HPDE6-E6E7 (cell line): ENCODE measurements at regions not wholly inside any gene's neighbourhood (a gene's known extent, or its start where the extent isn't known, plus 50 kb on each side); places are given as distances from the start of the nearest gene placed in this dataset.
"Not testable (repeated sequence)": the region's sequence is repeated elsewhere in the genome, so short reads cannot be mapped to it uniquely, and the experiment has no call there.

Source experiments
- DNase-seq: peaks from one replicate; pipeline ENCODE4 v3.0.0; 2011; ENCODE audit warnings: missing footprints; ENCODE audit errors: extremely low spot score

DNA sequence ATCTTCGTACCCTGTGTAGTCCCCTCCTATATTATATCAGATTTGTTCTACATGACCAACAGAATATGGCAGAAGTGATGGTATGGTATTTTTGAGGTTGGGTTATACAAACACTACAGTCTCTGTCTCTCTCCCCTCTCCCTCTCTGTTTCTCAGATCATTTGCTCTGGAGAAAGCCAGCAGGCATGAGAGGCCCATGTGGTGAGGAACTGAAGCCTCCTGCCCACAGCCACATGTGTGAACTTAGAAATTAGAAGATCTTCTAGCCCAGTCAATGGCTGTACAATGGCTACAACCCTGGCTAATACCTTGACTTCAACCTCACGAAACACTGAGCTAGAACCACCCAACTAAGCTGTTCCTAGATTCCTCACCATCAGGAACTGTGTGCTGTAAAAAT lies 250.6 kb downstream of the SMAD2 start:
- DNase-seq = no peak

DNA sequence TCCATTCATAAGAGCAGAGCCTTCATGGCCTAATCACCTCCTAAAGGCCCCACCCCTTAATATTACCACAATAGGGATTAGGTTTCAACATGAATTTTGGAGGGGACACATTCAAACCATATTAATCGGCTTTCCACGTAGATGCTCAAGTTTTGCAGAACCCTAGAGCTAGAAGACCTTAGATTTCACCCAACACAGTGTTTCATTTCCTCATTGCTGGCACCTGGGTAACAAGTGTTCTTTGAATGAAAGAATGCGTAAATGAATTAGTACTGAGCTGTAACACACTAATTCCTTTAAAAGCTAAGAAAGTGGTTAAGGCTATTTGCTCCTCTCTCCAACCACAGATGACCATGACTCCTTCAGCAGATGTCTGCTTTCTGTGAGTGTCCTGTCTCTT lies 252.5 kb downstream of the SMAD2 start:
- no peak for DNase-seq

DNA sequence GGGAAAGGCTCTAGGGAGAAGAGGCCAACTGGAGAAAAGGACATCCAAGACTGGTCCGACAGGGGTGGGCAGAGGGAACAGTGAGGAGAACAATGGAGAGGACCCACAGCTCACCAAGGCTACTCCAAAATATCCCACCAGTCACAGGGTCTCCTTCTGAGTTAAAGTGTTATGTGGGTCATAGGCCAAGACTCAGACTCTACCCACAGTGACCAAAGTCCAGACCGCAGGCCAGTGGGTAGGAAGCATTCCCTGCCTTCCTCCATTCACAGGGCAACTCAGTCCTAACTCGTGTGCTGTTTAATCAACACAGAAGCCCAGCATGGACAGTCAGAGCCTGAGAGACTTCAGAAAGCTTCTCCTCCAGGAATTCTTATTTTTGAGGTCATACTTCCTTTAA lies 260.6 kb downstream of the SMAD2 start:
- no peak for DNase-seq

DNA sequence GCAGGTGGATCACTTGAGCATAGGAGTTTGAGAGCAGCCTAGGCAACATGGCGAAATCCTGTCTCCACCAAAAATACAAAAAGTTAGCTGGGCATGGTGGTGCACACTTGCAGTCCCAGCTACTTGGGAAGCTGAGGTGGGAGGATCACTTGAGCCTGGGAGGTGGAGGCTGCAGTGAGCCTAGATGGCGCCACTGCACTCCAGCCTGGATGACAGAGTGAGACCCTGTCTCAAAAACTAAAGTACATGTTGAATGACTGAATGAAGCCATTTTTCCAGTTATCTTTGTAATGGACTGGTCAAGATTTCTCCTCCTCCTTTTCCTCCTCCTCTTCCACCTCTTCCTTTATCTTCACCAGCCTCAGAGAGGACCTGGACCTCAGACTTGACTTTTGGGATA lies 272.0 kb downstream of the SMAD2 start:
- no peak for DNase-seq

DNA sequence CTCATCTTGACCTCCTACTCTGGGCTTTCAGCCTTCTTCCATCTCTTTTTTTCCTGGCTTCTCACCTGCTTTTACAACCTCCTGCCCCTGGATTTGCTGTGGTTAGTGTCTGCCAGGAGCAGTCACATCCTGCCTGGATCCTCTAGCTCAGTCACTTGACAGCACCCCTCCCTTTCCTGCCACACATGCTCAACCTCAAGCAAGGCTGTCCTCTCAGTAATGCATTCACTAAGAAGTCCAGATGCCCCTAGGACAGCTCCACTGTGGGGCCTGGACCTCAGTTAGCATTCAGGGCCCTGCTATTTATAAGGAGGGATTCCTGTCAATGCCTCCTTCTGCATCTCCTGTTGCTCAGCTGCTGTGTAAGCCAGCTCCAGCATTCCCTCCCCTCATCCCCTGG lies 275.5 kb downstream of the SMAD2 start:
- no peak for DNase-seq

DNA sequence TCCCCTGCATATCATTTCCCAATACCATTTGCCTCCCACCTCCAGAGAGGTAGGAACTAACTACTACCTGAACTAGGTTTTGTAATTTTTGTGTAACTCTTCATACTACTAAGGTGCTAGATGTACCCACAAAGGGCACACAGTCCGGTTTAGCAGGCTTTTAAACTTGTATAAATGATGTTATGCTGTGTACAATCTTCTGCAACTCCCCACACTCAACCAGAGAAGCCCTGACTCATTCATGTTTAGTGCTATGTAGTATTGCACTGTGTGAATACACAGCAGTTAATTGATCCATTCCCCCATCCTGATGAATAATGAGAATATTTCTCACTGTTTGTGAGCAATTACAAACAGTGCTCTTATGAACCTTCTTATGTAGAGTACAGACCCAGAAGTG lies 285.6 kb downstream of the SMAD2 start:
- DNase-seq = no peak

DNA sequence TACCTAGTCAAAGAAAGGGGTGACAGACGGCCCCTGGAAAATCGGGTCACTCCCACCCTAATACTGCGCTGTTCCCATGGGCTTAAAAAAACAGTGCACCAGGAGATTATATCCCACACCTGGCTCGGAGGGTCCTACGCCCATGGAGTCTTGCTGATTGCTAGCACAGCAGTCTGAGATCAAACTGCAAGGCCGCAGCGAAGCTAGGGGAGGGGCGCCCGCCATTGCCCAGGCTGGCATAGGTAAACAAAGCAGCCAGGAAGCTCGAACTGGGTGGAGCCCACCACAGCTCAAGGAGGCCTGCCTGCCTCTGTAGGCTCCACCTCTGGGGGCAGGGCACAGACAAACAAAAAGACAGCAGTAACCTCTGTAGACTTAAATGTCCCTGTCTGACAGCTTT lies 292.9 kb downstream of the SMAD2 start:
- DNase-seq = not testable (repeated sequence)

DNA sequence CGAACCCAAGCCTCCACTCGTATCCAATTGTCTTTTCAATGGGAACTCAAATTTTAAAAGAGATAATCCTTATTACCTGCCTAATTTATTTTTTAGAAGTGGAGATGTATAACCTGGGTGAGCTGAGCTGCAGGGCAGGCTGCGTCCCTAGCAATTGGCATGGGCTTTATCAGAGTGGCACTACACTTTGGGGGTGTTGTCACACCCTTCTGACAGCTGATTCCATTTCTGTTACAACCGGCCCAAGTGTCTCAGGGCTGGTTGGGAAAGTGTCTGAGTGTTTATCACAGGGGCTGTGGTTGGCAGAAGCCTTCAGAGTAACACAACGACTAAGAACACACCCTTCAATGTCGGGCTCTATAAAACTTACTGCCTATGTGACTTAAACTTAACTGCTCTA lies 295.0 kb downstream of the SMAD2 start:
- DNase-seq = no peak

DNA sequence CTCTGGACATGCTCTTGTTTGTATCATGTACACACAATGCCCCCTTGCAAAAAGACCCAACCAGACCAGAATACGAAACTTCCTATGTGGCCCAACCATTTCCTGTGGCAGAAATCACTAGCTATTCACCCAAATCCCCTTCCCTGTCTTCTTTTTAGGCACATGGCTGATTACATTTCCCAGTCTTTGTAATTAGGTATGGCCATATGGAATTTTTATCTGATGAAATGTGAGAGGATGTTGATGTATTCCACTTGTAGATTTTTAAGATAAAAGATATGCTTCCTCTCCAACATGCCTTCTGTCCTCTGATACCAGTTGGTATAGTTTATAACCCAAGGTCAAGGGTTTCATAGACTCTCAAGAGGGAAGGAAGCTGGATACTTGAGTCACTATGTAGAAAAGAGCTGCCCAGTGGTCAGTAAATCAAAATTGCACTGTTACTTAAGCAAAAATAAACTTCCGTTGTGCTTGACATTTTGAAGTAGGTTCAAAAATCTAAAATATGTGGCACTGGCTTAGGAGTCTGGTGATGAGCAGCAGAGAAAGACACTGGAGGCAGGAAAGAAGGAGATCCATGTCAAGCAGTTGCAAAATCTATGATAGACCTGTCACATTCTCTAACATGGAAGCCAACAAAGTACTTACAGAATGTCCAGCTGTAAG lies 297.4 kb downstream of the SMAD2 start:
- DNase-seq = no peak

DNA sequence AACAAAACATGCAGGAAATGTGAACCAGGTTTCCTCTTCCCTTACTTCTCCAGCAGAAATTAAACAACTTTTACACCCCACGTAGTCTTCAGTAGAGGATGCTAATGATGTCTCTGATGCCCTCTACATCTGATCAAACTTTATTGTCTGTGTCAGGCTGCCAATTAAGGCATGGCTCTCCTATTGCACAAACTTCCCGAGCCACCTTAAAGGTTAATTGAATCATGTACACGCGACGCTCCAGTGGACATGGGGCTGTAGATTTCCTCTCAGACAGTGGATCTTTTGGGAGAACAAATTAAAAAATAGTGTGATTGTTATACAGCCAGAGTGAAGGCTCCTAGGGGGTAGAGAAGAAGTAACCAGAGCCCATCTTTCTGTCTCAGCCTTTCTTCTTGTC lies 301.6 kb downstream of the SMAD2 start:
- DNase-seq = no peak

DNA sequence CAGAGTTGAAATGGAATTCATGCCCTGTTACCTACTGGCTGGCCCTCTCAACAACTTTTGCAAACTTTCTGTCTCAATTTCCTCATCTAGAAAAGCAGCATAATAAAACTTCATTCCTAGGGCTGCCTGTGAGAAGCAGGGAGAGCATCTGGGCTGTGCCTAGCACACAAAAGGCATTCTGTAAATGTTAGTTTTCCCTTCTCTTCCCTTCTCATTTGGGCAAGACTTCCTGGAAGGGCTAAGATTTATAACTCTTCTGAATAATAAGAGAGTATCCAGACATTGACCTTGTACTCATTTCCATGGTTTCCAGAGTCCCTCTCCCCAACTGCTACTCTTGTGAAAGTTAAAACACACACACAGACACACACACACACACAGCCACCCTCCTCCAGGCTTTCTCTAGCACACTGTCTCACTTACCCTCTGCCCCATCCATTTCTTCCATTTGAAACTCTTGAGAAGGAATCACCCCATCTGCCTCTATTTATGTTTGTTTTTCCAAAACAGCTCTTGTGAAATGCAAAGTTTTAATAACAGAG lies 302.1 kb downstream of the SMAD2 start:
- no peak for DNase-seq

DNA sequence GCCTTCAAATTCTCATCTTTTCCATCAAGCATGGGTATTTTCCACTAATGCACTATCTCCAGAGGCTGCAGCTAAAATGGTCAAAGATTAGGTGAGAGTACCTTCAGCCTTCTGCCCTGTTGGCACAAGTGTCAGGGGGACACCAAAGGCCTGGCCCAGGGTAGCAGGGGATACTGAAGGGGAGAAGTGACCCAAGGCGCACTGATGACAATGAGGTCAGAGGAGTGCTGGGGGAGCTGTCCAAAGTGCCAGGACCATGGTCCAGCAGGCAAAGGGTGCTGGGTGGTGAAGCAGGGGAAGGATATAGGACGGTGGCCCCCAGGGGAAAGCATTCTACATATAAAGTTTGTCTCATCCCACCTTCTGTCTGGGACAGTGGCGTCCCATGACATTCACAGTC lies 303.4 kb downstream of the SMAD2 start:
- DNase-seq = no peak

DNA sequence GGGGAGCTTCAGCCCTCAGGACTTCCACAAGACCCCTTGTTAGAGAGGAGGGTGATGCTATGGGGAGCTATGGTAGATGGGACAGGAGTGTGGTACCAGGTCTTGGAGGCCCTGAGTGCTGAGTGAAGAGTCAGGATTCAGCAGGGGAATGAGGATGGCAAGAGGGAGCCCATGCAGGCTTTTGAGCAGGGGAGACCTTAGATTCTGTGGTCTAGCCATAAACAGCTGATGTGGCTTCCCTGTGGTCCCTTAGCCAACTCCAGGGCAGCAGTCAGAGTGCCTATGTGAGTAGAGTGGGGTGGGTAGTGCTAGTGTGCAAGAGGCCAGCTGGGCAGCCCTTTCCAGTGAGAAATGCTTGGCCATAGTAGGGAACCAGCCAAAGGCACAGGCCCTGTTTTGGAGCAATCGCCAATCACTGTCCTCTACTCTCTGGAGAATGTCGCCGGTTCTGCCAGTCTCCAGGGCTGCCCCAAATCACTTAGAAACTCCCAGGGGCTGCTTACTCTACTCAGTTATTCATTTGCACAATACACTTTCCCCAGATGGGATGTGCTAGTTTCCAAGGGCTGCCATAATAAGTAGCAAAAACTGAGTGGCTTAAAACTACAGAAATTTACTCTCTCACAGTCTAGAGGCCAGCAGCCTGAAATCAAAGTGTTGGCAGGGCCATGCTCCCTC lies 310.5 kb downstream of the SMAD2 start:
- no peak for DNase-seq

DNA sequence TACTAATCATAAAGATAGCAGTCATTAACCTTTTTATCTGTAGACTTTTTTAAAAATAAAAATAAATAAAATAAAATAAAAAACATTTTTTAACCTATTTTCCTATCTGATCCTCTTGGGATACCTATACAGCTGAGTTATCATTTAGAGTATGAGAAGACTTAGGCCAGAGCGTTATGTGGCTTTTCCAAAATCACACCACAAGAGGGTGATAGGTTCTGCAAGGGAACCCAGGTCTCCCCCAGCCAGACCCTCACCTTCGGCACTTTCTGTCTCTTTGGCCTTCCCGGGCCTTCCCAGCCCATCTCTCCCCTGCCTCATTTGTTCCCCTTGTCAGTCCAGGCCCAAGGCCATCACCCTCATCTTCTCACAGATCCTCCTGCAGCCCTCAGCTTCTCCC lies 311.7 kb downstream of the SMAD2 start:
- DNase-seq = no peak

DNA sequence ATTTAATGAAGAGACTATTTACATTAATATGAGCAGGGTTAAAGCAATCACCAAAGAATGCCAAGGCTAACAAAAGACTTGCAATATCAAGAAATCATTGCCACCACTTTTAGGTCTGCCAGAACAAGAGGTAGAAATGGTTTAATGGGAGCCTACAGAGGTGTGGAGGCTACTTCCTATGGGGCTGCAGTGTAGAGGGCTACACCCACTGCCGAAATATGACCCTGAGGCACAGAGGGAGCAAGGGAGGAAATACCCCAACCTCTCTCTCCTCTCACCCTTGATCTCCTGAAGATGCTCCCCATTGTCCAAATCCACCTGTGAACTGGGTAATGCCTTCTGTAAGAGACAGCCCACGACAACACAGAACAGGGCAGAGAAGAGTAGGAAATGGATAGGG lies 315.4 kb downstream of the SMAD2 start:
- no peak for DNase-seq

DNA sequence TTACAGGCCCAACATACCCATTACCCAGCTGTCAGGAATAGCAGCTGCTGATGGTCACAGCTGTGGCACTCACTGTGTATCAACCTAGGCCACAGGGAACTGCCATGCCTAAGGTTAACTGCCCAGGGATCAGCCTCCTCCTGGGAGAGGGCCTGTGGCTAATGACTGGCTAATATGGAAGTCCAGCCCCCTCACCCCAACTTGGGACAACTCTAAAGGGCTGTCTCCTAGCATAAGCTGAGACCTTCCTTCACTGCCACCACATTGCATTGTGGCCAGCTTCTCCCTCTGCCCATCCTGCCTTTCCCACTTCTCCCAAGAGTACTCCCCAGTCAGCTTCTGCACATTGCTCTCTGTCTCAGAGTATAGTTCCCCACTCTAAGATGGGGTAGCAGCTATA lies 316.5 kb downstream of the SMAD2 start:
- no peak for DNase-seq

DNA sequence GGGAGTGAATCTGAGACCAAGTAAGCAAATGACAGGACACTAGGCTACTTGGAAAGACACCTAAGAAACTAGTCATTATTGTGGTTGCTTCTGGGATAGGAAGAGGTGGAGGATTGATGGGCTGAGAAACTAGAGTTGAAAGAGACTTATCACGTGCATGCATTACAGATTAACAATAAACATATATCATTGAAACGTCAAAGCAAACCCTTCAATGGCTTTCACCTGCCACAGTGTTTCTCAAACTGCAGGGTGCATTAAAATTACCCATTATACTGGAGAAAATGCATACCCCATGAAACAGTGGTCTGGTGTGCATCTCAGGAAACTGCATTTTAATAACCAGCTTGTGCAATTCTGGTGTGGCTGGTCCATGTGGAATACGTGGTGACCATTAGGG lies 318.8 kb downstream of the SMAD2 start:
- DNase-seq = no peak

DNA sequence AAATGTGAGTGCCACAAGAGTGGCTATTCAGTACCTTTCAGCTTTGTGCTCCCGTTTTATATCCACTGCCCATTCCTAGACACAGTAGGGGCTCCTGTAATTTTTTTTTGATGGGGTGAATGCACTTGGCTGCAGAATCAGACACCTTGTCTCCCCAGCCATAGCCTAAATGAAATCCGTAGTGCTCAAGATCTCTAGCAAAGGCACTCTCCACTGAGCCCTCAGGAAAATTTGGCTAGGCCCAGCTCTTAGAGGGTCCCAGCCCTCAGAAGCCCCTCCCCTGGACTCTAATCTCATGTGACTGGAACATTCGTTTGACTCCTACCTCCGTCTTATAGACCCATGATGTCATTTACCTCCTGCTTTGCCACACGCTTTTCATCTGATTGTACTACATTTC lies 323.9 kb downstream of the SMAD2 start:
- no peak for DNase-seq

DNA sequence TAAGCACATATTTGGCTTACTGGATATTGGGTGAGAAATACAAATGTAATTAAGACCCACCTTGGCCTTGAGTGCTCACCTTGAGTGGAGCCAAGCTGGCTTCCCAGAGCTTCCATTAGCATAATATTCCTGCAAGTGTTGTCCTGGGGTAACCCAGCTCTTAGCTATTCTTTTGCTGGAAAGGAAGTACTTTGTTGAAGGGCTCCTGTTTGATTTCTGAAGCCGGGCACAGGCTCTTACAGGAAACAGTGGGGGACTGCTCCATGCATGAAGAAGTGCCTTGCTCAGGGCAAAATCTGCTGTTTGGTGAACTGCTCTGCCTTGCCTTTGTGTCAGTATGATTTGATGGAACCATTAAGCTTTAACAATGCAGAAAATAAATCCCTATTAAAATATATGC lies 325.4 kb downstream of the SMAD2 start:
- DNase-seq = no peak

DNA sequence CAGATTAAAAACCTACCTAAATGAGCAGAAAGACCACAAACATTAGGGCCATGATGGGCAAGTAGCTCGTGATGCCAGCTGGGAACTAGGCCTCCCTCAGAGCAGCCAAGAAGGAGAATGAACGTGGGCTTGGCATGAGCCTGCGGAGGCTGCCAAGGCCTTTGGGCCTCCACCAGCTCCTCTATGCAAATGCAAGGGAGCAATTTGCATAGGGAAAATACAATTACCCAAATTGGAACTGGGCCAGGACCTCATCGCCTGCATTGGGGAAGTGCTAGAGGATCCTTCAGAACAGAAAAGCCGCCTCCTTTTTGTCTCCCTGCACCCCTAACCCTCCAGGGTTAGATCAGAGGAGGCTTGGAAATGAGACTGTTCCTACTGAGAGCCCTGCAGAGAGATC lies 326.4 kb downstream of the SMAD2 start:
- DNase-seq = no peak

DNA sequence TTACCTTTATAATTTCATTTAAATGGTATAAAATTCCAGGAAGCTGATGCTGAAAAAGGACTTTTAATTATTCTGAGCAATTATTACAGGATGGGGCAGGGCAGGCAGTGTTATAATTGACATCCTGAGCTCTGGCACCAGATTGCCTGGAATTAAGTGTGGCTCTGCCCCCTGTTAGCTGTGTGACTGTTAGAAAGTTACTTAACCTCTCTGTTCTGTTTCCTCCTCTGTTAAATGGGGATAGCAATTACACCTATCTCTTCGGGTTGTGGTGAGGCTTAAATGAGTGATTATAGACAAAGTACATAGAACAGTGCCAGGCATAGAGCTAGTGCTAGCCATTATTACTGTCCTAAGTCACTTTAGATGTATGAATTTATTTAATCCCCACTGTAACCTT lies 327.3 kb downstream of the SMAD2 start:
- no peak for DNase-seq

DNA sequence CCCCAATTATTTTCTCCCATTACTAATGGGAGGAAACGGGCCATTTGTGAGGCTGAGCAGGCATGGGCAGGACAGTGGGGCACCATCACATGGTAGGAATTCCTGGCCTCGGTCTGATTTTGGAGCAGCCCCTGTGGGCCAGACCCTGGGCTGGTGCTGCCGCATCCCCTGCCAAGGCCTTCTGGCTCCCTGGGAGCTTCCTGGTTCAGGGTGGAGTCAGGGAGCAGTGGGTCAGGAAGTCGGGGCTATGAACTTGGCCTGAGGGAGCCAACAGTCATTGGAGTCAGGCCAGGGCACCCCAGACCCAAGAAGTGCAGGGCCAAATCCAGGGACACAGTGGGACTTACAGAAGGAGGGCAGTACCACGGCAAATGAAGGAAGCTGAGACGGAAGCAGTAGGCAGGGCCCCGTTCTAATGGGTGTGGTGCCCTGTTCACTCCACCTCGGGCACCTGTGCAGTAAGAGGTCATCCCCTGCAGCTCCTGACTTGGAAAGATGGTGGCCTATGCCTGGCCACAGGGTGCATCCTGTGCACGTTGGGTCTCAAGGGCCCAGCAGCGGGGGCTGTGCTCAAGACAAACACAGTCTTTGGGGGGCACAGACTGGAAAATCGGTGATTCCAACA lies 328.1 kb downstream of the SMAD2 start:
- DNase-seq = no peak

DNA sequence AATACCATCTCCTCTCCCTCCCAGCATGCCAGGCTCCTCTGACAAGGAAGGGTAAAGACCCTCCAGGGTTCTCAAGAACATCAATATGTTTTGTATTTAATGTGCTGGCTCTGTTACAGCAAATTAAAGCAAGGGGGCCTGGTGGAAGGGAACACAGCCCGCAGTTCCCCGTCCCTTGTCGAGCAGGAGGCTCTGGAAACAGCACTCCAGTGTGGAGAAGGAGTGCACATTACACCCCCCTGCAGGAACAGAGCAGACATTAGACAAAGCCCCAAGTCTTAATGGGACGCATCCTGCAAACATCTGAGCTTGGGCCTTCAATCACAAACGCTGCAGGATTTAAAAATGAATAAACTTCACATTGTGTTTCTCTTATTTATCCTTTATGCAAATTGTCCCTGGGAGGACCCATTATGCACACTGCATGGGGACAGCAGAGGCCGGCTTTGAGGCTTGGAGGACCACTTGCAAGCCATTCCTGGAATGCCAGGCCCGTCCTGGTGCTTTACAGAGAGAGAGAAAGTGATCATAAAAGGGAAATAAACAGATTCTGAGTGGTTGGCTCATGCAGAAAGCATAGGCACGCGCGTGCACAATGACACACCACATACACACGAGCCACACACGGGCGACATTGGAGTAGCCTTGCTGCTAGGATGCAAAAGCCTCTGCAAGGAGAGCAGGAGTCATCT lies 328.7 kb downstream of the SMAD2 start:
- no peak for DNase-seq
